ENCODE measurements at regions not wholly inside any gene's neighbourhood (a gene's known extent, or its start where the extent isn't known, plus 50 kb on each side); places are given as distances from the start of the nearest gene placed in this dataset.
"Not testable (repeated sequence)": the region's sequence is repeated elsewhere in the genome, so short reads cannot be mapped to it uniquely, and the experiment has no call there.

DNA sequence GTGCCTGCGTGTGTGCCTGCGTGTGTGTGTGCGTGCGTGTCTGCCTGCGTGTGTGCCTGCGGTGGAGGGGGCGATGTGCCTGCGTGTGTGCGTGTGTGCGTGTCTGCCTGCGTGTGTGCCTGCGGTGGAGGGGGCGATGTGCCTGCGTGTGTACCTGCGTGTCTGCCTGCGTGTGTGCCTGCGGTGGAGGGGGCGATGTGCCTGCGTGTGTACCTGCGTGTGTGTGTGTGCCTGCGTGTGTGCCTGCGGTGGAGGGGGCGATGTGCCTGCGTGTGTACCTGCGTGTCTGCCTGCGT is 116.7 kb upstream of the ZNF516 start:
- DNase-seq (ENCODE audit: extremely low read depth, low read depth), result not testable (repeated sequence)

DNA sequence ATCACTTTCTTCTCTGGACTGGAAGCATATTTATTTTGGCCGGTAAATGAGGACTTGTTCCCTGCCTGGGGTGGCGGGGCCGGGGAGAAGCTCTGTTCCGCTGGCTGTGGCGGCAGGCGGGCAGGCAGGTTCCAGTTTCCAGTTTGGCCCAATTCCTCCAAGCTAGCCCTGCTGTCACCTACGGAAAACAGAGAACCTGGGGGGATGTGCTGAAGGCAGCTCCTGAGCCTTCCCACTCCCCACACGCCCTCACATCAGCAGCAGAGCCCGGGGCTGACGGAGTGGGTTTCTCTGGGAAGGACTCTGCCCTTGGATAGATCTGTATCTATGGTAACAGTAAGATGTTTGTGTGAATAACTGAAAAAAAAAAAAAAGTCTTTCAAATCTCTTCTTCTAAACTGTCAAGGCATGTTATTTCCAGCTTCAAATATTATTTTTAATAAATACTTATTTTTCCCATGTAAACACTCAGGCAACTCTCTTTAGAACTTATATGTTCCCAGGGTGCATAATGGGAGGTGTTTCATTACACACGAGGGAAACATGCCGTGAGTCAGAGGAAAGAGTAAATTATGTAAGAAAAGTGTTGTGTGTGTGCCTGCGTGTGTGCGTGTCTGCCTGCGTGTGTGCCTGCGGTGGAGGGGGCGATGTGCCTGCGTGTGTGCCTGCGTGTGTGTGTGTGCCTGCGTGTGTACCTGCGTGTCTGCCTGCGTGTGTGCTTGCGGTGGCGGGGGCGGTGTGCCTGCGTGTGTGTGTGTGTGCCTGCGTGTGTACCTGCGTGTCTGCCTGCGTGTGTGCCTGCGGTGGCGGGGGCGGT is 116.1 kb upstream of the ZNF516 start:
- DNase-seq (ENCODE audit: extremely low read depth, low read depth), result no peak

DNA sequence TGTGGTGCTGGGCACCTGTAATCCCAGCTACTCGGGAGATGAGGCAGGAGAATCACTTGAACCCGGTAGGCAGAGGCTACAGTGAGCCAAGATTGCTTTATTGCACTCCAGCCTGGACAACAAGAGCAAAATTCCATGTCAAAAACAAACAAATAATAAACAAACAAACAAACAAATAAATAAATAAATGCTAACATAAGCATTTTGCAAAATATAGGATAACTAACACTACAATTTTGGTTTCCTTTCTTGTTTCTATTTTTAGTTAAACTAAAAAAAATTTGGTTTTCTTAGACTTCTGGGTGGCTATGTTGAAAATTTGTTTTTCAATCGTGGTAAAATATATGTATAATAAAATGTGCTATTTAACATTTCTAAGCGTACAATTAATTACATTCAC is 115.0 kb upstream of the ZNF516 start:
- no peak for DNase-seq (ENCODE audit: extremely low read depth, low read depth)

DNA sequence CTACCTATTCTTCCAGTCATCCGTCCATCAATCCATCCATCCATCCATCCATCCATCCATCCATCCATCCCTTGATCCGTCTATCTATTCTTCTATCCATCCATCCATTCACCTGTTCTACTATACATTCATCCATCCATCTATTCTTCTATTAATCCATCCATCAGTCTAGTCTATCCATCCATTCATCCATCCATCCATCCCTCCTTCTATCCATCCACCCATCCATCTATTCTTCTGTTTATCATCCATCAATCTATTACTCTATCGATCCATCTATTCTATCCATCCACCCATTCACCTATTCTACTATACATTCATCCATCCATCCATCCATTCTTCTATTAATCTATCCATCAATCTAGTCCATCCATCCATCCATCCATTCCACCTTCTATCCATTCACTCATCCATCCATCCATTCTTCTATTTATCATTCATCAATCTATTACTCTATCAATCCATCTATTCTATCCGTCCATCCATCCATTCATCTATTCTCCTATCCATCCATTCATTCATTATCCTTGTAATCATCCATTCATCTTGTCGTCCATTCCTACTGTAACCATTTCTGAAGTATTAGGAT is 110.4 kb upstream of the ZNF516 start:
- no peak for DNase-seq (ENCODE audit: extremely low read depth, low read depth)

DNA sequence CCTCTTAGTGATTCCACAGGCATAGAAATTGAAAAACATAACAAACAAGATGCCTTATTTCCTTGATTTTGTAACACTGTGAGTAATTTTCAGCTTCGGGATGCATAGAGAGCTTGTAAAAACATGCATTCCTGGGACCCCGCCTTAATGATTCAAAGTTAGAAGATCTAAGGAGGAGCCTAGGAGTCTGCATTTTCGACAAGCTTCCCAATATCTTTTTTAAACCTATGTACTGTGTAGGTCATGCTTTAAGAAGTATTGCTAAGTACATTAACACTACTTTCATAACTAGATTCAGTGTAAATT is 109.8 kb upstream of the ZNF516 start:
- DNase-seq (ENCODE audit: extremely low read depth, low read depth), result no peak

DNA sequence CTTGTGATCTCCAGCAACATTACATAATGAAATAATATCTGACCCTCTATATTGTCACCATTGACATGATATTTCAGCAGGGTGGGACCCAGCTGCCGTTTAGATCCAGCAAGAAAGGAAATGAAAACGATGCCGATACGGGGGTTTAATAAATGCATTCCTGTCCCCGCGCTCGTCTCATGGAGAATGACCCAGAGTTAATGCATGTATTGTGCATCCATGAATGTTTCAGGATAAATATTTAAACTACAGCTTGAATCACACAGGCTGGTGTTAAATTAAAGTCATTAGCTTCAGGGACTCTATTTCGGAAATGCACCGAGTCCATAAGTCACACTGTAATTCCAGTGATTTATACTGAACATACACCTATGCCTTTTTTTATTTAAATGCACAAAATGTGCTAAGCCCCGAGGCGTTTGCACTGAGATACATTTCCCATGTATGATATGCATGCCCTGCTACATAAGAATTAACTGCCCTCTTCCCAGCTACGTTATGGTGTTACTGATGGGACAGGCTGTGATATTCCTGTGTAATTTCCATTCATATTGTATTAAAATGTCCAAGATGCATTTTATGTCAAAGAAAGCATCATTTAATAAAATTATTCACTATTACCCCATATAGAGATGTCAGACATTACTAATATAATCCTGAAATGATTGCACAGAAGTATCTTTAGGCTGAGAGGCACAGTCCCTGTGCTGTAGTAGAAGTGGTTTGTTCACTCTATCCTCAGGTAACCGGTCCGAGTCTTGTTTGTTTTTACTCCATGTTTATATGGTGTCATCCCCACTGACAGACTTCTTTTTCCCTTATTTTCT is 109.3 kb upstream of the ZNF516 start:
- no peak for DNase-seq (ENCODE audit: extremely low read depth, low read depth)

DNA sequence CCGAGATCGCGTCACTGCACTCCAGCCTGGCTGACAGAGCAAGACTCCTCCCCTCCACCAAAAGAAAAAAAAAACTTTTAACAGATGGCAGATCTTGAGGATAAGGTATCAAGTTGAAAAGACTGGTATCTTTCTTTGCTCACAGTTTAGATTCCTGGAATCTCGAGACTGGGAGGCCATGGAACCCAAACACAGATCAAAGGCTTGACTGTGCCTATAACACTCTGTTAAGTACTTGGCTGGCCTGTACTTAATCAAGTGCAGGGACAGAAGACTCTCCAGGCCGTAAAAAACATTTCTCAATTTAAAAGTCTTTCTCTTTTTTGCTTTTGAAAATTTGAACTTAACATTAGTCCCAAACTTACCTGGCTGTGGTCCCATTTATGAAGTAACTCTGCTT is 107.1 kb upstream of the ZNF516 start:
- DNase-seq (ENCODE audit: extremely low read depth, low read depth), result no peak

DNA sequence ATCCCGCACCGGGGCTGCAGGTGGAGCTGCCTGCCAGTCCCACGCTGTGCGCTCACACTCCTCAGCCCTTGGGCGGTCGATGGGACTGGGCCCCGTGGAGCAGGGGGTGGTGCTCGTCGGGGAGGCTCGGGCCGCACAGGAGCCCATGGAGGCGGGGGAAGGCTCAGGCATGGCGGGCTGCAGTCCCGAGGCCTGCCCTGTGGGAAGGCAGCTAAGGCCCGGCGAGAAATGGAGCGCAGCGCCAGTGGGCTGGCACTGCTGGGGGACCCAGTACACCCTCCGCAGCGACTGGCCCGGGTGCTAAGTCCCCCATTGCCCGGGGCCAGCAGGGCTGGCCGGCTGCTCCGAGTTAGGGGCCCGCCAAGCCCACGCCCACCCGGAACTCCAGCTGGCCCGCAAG is 105.0 kb upstream of the ZNF516 start:
- DNase-seq (ENCODE audit: extremely low read depth, low read depth), result not testable (repeated sequence)

DNA sequence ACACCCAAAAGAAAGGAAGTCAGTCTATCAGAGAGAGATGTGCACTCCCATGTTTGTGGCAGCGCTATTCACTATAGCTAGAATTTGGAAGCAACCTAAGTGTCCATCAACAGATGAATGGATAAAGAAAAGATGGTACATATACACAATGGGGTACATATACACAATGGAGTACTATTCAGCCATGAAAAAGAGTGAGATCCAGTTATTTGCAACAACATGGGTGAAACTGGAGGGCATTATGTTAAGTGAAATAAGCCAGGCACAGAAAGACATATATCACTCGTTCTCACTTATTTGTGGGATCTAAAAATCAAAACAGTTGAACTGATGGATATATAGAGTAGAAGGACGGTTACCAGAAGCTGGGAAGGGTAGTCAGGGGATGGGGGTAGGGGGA is 99.9 kb upstream of the ZNF516 start:
- DNase-seq (ENCODE audit: extremely low read depth, low read depth), result no peak

DNA sequence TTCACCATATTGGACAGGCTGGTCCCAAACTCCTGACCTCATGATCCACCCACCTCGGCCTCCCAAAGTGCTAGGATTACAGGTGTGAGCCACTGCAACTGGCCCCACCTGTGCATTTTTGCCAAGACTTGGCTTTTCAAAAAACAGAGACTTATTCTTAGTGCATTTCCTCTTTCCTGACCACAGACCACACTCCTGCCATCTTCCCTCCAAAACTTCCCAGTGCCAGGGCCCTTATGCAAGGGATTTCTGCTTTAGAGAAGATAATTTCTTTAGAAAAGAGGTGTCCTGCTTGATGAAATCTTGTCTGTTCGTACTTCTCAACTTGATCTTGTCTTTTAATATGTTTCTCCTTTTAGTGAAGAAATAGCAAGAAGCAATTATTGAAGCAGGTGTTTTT is 98.8 kb upstream of the ZNF516 start:
- no peak for DNase-seq (ENCODE audit: extremely low read depth, low read depth)

DNA sequence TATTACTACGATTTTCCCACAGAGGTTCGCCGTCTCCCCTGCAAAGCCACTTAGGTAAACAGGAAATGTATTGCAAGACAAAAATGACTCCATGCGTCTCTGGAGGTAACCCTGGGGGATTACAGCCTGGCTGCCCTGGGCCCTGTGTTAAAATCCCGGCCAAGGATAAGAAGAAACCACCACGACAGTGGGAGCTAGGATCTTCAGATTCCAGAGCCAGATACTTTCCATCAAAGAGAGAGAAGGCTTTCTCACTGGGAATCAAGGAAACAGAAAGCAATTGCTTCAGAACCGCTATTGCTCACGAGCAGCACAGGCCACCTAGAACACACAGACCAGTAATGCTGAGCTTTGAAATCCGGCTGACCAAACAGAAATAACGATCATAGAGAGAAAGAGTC is 97.9 kb upstream of the ZNF516 start:
- DNase-seq (ENCODE audit: extremely low read depth, low read depth), result no peak

DNA sequence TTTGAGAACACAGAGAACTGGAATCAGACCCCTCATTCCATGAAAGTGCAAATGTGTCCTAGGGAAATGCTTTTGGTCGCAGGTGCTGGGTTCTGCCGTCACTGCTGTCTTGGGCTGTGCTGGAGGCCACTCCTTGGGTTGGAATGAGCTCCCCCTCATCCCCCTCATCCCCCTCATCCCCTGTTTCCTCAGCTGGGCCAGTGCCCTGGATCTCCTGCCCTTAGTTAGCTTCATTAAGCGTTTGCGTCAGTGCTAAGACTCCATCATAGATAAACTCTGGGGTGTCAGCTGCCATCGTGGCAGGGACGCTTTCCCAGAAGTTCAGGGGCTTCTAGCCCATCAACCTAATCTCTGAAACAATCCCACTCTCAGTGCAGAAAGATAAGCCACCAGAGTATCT is 97.1 kb upstream of the ZNF516 start:
- no peak for DNase-seq (ENCODE audit: extremely low read depth, low read depth)

DNA sequence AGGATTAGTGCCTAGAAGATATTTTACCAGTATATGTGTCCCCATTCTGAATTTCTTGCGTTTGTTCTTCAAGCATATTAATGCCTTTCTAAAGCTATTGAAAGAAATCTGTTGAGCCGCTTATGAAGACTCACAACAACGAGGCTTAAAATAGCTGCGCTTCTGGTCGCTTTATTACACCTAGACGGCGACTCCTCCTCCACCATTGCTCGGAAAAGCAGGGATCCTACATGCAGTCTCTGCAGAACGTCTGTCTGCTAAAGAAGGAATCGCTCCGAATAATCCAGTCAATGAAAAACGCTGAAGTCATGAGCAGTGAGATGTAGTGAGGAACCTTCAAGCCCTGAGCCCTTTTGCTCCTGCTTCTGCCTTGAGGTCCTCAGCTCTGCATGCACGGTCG is 94.8 kb upstream of the ZNF516 start:
- no peak for DNase-seq (ENCODE audit: extremely low read depth, low read depth)

DNA sequence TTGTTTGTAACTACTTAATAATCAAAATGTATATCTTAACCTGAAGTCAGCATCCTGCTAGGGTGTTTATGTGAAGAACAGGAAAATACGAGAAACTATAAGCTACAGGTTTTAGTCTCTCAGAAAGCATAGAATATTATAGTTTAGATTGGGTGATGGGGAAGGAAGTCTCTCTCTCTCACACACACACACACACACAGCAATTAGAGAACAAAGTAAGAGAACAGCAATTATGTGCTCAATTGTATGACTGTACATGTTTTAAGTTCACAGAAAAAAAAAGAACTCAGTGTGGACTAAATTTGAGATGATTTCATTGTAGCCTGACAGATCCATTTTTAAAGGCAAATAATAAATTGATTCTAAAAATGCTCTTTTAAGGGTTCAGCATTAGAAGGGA is 94.3 kb upstream of the ZNF516 start:
- no peak for DNase-seq (ENCODE audit: extremely low read depth, low read depth)

DNA sequence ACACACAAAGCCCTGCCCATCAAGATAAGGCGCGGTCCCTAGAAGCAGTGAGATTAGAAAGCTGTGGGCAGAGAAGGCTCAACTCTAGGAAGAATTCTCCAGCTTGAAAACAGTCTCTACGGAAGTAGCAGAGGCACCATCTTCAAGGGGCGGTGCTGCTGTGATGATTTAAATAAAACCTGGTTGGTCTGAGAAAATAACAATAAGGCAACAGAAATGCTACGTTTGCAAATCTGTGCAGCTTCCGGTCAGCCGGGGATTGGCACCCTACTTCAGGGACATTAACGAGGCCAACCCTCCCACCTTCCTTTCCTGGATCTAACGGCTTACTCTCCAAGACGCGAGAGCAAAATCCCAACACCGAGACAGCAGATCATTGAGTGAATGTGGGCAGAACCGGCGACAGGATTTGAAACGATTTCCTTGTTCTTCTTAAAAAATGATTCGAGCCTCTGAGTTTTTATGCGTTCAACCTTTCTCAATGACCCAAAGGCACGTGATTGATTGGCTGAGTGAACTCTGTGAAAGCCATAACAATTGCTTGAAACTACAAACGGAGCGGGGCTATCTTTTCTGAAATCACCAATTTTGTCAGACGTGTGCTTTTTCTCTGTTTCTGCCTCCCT is 93.7 kb upstream of the ZNF516 start:
- no peak for DNase-seq (ENCODE audit: extremely low read depth, low read depth)

DNA sequence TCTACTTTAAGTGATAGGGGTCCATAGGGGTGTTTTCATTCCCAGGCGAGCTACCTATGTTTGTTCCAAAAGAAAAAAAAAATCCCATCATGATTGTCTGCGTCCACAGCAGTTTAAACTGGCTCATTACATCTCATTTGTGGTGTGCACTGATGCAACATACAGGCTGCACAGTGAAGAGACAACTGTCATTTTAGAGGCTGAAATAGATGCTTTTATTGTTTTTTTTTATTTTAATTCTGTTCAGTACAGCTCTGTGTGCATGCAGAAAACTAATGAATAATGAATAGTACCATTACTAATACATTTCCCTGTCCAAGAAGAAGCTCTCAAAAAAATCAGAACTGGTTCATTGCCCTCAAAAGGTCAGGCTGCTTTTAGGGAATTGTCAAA is 92.8 kb upstream of the ZNF516 start:
- no peak for DNase-seq (ENCODE audit: extremely low read depth, low read depth)

DNA sequence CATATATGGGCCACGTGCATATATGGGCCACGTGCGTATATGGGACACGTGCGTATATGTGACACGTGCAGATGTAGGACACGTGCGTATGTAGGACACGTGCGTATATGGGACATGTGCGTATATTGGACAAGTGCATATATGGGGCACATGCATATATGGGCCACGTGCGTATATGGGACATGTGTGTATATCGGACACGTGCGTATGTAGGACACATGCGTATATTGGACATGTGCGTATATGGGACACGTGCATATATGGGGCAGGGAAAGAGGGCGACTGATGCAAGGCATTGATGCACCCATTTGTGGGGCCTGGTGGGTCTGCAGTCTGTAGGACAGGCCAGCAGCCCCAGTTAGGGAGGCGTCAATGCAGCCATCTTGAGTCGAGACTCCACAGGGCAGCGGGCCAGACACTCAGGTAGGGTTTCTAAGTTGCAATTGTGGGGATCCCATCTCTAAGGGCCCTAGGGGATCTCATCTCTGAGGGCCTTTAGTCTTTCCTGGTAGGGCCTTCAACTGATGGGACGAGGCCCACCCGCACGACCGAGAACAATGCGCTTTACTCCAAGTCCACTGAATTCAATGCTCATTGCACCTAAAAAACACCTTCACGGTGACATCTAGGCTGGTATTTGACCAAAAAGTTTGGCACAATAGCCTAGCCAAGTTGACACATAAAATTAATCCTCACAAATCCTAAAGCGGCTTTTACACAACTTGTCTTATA is 92.3 kb upstream of the ZNF516 start:
- DNase-seq (ENCODE audit: extremely low read depth, low read depth), result no peak

DNA sequence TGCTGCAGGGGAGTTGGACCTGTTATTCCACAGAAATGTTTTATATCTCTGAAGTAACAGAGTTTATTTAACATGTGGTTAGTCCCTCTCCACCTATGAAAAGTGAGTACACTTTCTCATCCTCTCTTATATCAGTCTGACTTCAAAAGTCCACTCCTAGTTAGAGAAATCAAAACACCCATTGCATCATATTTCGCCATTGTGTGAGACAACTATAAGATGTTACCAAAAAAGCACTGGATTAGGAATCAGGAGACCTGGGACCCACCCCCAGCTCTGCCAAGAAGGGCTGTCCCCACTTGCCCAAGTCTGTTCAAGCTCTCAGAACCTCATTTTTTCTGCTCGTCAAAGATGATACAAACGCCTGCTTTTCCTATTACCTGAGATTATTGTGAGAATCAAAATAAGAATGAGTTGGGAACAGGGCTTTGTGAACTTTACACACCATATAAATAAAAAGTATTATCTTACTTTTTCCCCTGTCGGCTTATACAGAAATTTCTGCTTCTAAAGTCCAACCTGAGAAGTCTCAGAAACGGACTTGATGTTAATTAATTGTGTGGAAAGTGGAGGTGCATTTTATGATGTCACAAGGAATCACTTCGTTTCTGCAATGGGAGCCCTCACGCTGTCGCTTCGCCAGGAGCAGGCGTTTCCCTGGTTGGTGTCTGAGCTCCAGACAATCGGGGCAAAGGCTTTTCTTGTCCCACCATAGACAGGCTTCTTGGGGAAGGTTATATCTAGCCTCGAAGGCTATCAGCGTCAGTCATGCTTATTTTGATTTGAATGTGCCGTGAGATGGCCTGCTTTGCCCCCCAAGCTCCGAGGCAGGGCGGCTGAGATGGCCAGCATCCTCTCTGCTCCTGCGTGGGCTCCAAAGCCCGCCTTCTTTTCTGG is 89.6 kb upstream of the ZNF516 start:
- DNase-seq (ENCODE audit: extremely low read depth, low read depth), result no peak

DNA sequence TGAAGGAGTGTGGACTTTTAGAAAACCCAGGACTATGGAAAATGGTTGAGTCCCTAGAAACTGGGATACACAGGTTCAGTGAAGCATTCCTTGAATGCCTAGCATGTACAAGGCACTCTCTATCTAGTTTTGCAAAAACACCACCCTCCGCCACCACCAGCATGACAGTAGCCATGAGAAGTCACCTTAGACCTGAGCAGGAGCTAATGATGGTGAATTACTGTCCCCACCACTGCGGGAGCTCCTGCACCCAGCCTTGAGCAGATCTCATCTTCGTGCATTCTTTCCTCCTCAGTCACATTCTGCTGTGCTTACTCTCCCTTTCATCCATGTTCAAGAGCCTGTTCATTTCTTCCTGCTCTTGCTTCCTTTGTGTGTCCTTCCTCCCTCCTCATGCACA is 86.2 kb upstream of the ZNF516 start:
- no peak for DNase-seq (ENCODE audit: extremely low read depth, low read depth)

Data from NCI-H460 (cell line).